CD14-positive monocyte (primary cell): ENCODE measurements at regions not wholly inside any gene's neighbourhood (a gene's known extent, or its start where the extent isn't known, plus 50 kb on each side); places are given as distances from the start of the nearest gene placed in this dataset.

Experiments used
- DNase-seq, 3 donors: peaks; one replicate each; pipeline ENCODE4 v3.0.0-alpha.2; 2011 to 2022
- H2AFZ ChIP-seq: 2 replicates; pipeline ENCODE4 v1.6.0; 2012; ENCODE audit warnings: mild to moderate bottlenecking, low read depth, low read length, inconsistent platforms; ENCODE audit not compliant: insufficient read depth, poor library complexity, severe bottlenecking
- H3K27ac ChIP-seq, 2 donors: 1 replicate in 1 of 2; 2 replicates in 1 of 2; pipeline ENCODE4 v1.5.1; 2012 to 2013; ENCODE audit warnings: low read length in 2 of 2, control low read depth in 1 of 2, inconsistent platforms in 1 of 2, low read depth in 1 of 2, mild to moderate bottlenecking in 1 of 2
- H3K27me3 ChIP-seq, 2 donors: one replicate each; pipeline versions ENCODE4 v1.6.0 to v1.6.1; 2011 to 2013; ENCODE audit warnings: low read length in 2 of 2; ENCODE audit not compliant: control insufficient read depth in 2 of 2, insufficient read depth in 2 of 2
- H3K36me3 ChIP-seq, 2 donors: replicated peaks in 1 of 2; 1 replicate in 1 of 2; 2 replicates in 1 of 2; pipeline versions ENCODE4 v1.5.1 to v1.6.1; 2012 to 2013; ENCODE audit warnings: low read length in 2 of 2, control low read depth in 1 of 2, inconsistent platforms in 1 of 2, mild to moderate bottlenecking in 1 of 2; ENCODE audit not compliant: insufficient read depth in 2 of 2, control insufficient read depth in 1 of 2
- H3K4me1 ChIP-seq, 2 donors: 1 replicate in 1 of 2; 2 replicates in 1 of 2; pipeline versions ENCODE4 v1.5.1 to v1.6.1; 2012 to 2013; ENCODE audit warnings: low read length in 2 of 2, control low read depth in 1 of 2, inconsistent platforms in 1 of 2, mild to moderate bottlenecking in 1 of 2, moderate library complexity in 1 of 2; ENCODE audit not compliant: insufficient read depth in 2 of 2, control insufficient read depth in 1 of 2
- H3K4me2 ChIP-seq: replicated peaks from 2 replicates; pipeline ENCODE3; 2012; ENCODE audit warnings: low read length, moderate library complexity, mild to moderate bottlenecking; ENCODE audit not compliant: poor library complexity, severe bottlenecking; ENCODE audit errors: extremely low read depth
- H3K4me3 ChIP-seq, 3 experiments: fragments of 200-600 bp in 1 of 3; sonication (generic) in 1 of 3; replicated peaks in 1 of 3; 1 replicate in 2 of 3; 2 replicates in 1 of 3; pipeline ENCODE4 v1.5.1; 2011 to 2013; ENCODE audit warnings: low read length in 3 of 3, mild to moderate bottlenecking in 3 of 3, control low read depth in 2 of 3, low read depth in 2 of 3, inconsistent platforms in 1 of 3, moderate library complexity in 1 of 3
- H3K79me2 ChIP-seq: 2 replicates; pipeline ENCODE4 v1.6.0; 2012; ENCODE audit warnings: mild to moderate bottlenecking, control low read depth, inconsistent platforms, low read length, moderate library complexity; ENCODE audit not compliant: insufficient read depth
- H3K9ac ChIP-seq: 2 replicates; pipeline ENCODE4 v1.6.0; 2017; ENCODE audit warnings: low read length, mild to moderate bottlenecking; ENCODE audit not compliant: insufficient read depth, poor library complexity, severe bottlenecking
- H3K9me3 ChIP-seq, 2 donors: replicated peaks in 1 of 2; 1 replicate in 1 of 2; 2 replicates in 1 of 2; pipeline versions ENCODE4 v1.5.1 to v1.6.1; 2012 to 2013; ENCODE audit warnings: low read length in 2 of 2, control low read depth in 1 of 2; ENCODE audit not compliant: control insufficient read depth in 1 of 2, insufficient read depth in 1 of 2
- H4K20me1 ChIP-seq: 2 replicates; pipeline ENCODE4 v1.6.0; 2012; ENCODE audit warnings: mild to moderate bottlenecking, low read length, control low read depth, moderate library complexity; ENCODE audit not compliant: insufficient read depth
- H3K27ac Mint-ChIP-seq, 7 donors: one replicate each; pipeline ENCODE4 v1.8.0; 2020; ENCODE audit warnings: mild to moderate bottlenecking in 7 of 7, mixed read lengths in 7 of 7, moderate library complexity in 6 of 7, inconsistent platforms in 2 of 7
- H3K27me3 Mint-ChIP-seq, 3 donors: one replicate each; pipeline ENCODE4 v1.8.0; 2021 to 2022; ENCODE audit warnings: low read depth in 3 of 3, mild to moderate bottlenecking in 3 of 3, mixed read lengths in 3 of 3, moderate library complexity in 3 of 3, inconsistent platforms in 1 of 3
- H3K36me3 Mint-ChIP-seq, 2 donors: one replicate each; pipeline ENCODE4 v1.8.0; 2020; ENCODE audit warnings: mixed read lengths in 2 of 2, inconsistent platforms in 1 of 2, mild to moderate bottlenecking in 1 of 2
- H3K4me1 Mint-ChIP-seq: one replicate; pipeline ENCODE4 v1.8.0; 2020; ENCODE audit warnings: mild to moderate bottlenecking, mixed read lengths
- H3K4me3 Mint-ChIP-seq, 2 donors: one replicate each; pipeline ENCODE4 v1.8.0; 2020; ENCODE audit warnings: mild to moderate bottlenecking in 2 of 2, mixed read lengths in 2 of 2, moderate library complexity in 1 of 2
- H3K9me3 Mint-ChIP-seq, 7 donors: one replicate each; pipeline ENCODE4 v1.8.0; 2020 to 2022; ENCODE audit warnings: mixed read lengths in 7 of 7, mild to moderate bottlenecking in 6 of 7, moderate library complexity in 6 of 7, inconsistent platforms in 2 of 7
- CTCF ChIP-seq: fragments of 200-600 bp; IDR thresholded peaks from one replicate; pipeline ENCODE4 v1.8.0; 2022; ENCODE audit warnings: antibody characterized with exemption, mild to moderate bottlenecking
- WGBS: methylation state at CpG from one replicate; pipeline ENCODE4 v1.1.5; 2013; ENCODE audit warnings: missing lambda C conversion rate; ENCODE audit not compliant: insufficient coverage; 5-methylcytosine and 5-hydroxymethylcytosine counted together
- intact Hi-C, 2 donors: fragments of 100-400 bp; cut with micrococcal nuclease; formaldehyde crosslinking; loops; one replicate each; pipeline versions ENCODE4 v1.15.0 to v1.15.1; 2023

GRCh38 chr2:5089409-5089808 lies 602.8 kb upstream of the SOX11 start:
- Mint-ChIP-seq H3K27ac (no peak overlapping the region), H3K27me3 (no peaks in the 10 kb centered on the region), H3K9me3 (peaks cover 2 to 10% (median 4%) of the 10 kb centered on the region in 7 donors), H3K36me3 (no peaks in the 10 kb centered on the region), H3K4me1 (no peaks in the 10 kb centered on the region), H3K4me3 (no peak overlapping the region)
- Histone ChIP-seq H3K4me2 (no peak overlapping the region), H3K4me1 (no peaks in the 10 kb centered on the region), H4K20me1 (no peaks in the 10 kb centered on the region), H2AFZ (no peak overlapping the region), H3K36me3 (no peaks in the 10 kb centered on the region), H3K27me3 (no peaks in the 10 kb centered on the region), H3K9me3 (peaks cover 15% of the 10 kb centered on the region in 2 donors), H3K27ac (no peak overlapping the region), H3K9ac (no peak overlapping the region), H3K79me2 (no peaks in the 10 kb centered on the region), H3K4me3 (no peak overlapping the region)
- intact Hi-C loops: no loop called here
- WGBS: 91% methylated on average over 4 of the region's 5 CpGs
- TF ChIP-seq CTCF: no peak
- no peak for DNase-seq

- intact Hi-C loops: no loop called here
- no peak for DNase-seq
- Histone ChIP-seq H3K9me3 (peaks cover 0 to 21% of the 10 kb centered on the region in 2 donors), H3K27me3 (no peaks in the 10 kb centered on the region), H2AFZ (no peak overlapping the region), H4K20me1 (no peaks in the 10 kb centered on the region), H3K36me3 (no peaks in the 10 kb centered on the region), H3K9ac (no peak overlapping the region), H3K4me3 (no peak overlapping the region), H3K4me2 (no peak overlapping the region), H3K4me1 (no peaks in the 10 kb centered on the region), H3K27ac (no peak overlapping the region), H3K79me2 (no peaks in the 10 kb centered on the region)
- H3K4me1 Mint-ChIP-seq: no peaks in the 10 kb centered on the region
- H3K36me3 Mint-ChIP-seq: no peaks in the 10 kb centered on the region
- no peak for TF ChIP-seq CTCF
- H3K4me3 Mint-ChIP-seq: no peak overlapping the region
- H3K27me3 Mint-ChIP-seq: no peaks in the 10 kb centered on the region
- H3K9me3 Mint-ChIP-seq: peaks cover 0 to 16% (median 6%) of the 10 kb centered on the region in 7 donors
- no peak overlapping the region for H3K27ac Mint-ChIP-seq
These were observed 599.1 kb upstream of the SOX11 start for GRCh38 chr2:5093056-5093455.
